Thyroid gland (tissue), 4 donors: ENCODE measurements at regions not wholly inside any gene's neighbourhood (a gene's known extent, or its start where the extent isn't known, plus 50 kb on each side); places are given as distances from the start of the nearest gene placed in this dataset.

Experiments used
- CTCF ChIP-seq, 6 experiments: fragments of 200-600 bp in 3 of 6; fragments of 450-650 bp in 3 of 6; sonication (generic) in 3 of 6; IDR thresholded peaks; one replicate each; pipeline ENCODE4 v1.5.1; 2016 to 2019; ENCODE audit warnings: antibody characterized with exemption in 6 of 6, mild to moderate bottlenecking in 2 of 6, inconsistent platforms in 1 of 6, moderate library complexity in 1 of 6
- POLR2A ChIP-seq, 2 donors: fragments of 450-650 bp; IDR thresholded peaks; one replicate each; pipeline ENCODE4 v1.6.1; 2017; ENCODE audit warnings: antibody characterized with exemption in 2 of 2, mild to moderate bottlenecking in 2 of 2, moderate library complexity in 1 of 2

GRCh38 chr5:25944786-25945185 is 1093.6 kb downstream of the CDH9 start:
- TF ChIP-seq CTCF (IDR thresholded peaks at IDR 0.05) (no peak), POLR2A (IDR thresholded peaks at IDR 0.05) (no peak)
